ELR (cell line): ENCODE measurements at regions not wholly inside any gene's neighbourhood (a gene's known extent, or its start where the extent isn't known, plus 50 kb on each side); places are given as distances from the start of the nearest gene placed in this dataset.

Experiments used
- DNase-seq: peaks from one replicate; pipeline ENCODE4 v3.0.0-alpha.2; 2015; ENCODE audit warnings: low read depth

GRCh38 chr14:104319491-104320241 is 181.3 kb downstream of the KIF26A start:
- DNase-seq, result no peak

- no peak for DNase-seq
These were observed 182.3 kb downstream of the KIF26A start for GRCh38 chr14:104320611-104321086.

- no peak for DNase-seq
These were observed 182.9 kb downstream of the KIF26A start for GRCh38 chr14:104321088-104321801.

GRCh38 chr14:104321802-104322130 is 183.4 kb downstream of the KIF26A start:
- no peak for DNase-seq

DNA sequence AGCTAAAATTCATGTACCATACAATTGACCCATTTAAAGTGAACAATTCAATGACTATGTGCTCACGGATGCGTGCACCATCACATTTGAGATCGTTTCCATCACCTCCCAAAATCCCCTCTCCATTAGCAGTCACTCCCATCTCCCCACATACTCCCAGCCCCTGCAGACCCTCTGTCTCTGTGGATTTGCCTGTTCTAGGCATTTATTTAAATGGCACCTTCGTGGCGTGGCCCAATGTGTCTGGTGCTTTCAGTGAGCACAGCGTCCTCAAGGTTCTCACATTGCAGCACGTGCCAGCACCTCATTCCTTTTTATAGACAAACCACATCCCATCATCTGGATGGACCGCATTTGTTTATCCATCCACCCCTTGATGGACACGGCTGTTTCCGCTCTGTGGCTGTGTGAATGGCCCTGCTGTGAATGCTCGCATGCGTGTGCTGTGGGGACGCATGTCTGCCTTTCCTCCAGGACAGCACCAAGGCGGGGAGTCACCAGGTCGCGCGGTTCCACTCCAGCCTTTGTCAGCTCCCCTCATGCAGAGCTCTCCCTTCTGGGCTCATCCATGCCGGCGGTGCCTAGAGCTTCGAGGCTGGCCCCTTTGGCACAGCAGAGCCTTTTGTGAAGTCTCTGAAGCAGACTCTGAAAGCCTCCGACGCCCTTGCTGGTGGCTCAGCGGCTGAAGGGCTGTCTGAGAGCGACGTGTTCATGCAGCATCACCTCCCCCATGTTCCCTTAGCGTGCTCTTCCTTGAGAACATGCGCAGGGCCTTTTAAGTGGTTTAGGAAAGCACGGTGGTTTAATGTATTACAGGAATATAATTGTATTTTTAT is 184.4 kb downstream of the KIF26A start:
- DNase-seq, result no peak

GRCh38 chr14:104323551-104324175 is 185.3 kb downstream of the KIF26A start:
- DNase-seq, result no peak

- no peak for DNase-seq
These were observed 188.5 kb downstream of the KIF26A start for GRCh38 chr14:104326848-104327247.

DNA sequence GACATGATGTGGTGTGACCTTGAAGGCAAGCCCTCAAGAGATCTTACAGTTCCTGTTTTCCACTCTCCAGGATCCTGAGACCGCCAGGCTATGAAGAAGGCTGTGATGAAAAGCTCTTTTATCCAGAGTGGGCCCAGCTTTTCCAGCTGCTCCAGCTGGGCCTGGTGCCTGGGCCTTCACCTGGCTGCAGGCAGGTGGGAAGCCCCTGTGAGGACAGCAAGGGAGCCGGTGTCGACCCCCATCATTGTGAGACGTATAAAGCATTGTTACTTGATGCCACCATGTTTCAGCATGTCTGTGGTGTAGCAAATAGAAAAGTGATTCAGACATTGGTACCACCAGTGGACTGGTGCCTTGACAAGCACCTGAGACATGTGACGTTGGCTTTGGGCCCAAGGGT is 190.2 kb downstream of the KIF26A start:
- no peak for DNase-seq

DNA sequence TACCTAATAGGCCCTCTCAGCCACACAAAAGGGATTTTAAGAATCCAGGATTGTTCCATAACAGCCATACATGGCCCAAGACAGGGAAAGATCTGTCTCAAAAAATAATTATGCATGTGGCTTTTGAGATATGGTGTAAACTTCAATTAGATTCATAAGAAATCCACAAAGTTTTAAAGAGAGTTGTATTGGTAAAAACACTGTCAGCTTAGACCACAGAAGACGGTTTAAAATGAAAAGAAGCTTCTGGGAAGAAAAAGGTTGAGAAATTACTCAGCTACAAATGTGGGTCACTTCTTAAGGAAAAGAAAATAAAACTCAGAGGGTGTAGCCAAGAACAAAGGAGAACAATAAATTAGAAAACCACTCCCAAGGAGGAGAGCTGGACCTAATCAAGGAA is 191.4 kb downstream of the KIF26A start:
- DNase-seq, result no peak

- DNase-seq, result no peak
These were observed 193.7 kb downstream of the KIF26A start for GRCh38 chr14:104331871-104332605.

DNA sequence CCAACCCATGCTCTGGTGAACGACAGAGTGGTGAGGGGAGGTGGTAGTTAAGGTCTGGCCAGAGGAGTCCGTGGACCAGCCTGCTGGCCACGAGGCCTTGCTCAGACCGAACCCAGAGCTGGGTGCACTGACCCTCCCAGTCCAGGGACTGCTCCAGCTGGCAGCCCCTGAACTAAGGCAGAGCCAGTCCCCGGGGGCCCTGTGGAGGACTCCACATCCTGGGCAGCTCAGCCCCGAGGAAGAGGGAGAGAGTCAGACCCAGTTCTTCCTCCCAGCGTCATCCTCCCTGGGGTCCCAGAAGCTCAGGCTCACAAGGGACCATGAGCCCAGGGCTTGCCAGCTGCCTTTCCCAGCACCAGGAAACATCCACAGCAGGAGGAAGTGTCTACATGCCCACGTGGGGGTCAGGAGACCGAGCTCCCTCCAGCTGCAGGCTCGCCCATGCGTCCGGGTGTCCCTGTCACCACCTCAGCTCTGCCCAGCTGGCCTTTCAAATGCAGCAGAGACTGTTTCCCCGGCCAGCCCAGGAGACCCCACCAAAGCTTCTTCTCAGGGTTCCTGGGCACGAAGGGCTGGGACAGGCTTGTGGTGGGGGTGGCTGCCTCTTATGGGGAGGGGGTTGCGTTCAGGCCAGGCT is 194.4 kb downstream of the KIF26A start:
- DNase-seq, result no peak

GRCh38 chr14:104333646-104334423 is 195.4 kb downstream of the KIF26A start:
- no peak for DNase-seq

DNA sequence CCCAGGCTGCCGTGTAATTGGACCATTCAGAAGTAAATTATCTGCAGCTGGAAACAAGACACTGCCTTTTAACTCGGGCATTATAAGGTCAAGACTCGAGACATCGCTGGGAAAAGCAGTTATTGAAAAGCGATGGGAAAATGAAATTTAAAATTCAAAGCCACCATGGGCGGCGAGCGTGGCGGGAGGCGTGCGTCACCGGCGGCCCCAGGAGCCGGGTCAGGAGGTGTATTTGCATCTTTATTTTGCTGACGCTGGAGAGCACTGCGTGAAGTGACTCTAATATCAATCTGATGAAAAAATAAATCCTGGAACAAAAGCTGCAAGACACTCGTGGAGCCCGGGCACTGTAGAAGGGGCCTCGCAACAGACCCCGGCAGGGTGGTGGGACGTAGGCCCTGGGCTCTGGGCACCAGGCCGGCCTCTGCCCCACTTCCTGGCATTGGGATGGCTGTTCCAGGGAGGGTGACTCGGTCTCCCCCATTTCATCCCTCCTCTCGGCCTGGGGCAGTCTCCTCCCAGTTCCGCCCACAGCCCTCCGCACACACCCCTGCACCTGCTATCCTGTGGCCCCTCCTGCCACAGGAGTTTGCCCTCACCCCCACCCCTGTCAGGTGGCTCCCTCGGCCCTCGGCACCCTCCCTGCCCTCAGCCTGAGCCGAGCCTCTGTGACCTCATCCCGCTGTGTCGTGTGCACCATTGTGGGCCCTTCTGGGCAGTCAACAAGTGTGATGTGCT is 196.2 kb downstream of the KIF26A start:
- no peak for DNase-seq

DNA sequence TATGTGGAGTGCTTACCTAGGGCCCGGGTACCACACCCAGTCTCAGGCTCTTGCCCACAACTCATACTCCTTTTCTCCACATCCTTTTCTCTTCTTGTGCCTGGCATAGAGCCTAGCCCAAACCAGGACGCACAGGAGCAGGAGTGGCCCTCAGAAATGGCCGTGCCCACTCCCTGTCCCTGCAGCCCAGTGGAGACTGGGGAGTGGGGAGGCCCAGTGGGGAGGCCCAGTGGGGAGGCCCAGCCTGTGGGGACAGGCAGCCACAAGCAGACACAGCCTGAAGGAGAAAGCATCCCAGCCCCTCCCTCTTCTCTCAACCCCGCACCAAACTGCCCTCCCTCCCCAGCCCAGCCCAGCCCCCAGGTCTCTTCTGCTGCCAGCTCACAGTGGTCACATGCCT is 196.8 kb downstream of the KIF26A start:
- no peak for DNase-seq

DNA sequence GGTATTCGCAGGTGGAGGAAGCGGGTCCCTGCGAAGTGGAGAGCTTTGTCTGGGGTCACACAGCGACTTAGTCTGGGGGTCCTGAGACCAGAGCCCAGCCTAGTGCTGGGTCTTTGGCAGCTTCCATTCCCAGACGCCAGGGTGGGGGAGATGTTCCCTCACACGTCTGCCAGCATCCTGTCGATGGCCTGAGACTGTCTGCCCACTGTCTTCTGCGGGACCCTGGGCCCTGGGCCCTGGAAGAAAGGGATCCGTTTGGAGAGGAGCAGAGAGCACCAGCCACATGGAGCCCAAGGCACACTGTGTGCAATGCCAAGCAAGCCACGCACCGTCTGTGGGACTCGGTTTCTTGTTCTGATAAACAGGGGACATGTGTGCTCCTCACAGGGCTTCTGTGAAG is 197.2 kb downstream of the KIF26A start:
- no peak for DNase-seq

DNA sequence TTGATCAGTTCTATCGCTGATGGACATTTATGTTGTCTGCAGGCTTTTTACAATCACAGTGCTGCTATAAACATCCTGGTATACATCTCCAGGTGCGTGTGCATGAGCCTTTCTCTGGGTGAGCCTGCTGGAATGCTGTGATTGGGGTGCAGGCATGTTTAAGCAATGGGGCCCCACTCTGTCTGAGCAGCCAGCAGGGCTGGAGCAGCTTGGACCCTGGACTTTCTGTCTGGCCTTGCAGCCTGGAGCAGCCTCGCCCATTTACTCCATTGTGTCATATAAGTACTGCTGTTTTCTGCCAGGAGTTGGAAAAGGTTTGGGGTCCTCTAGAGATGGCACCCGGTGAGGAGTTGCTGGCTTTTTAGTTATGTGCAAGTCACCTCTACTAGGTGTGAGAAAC is 199.0 kb downstream of the KIF26A start:
- no peak for DNase-seq

GRCh38 chr14:104339361-104339760 is 201.0 kb downstream of the KIF26A start:
- DNase-seq, result no peak

DNA sequence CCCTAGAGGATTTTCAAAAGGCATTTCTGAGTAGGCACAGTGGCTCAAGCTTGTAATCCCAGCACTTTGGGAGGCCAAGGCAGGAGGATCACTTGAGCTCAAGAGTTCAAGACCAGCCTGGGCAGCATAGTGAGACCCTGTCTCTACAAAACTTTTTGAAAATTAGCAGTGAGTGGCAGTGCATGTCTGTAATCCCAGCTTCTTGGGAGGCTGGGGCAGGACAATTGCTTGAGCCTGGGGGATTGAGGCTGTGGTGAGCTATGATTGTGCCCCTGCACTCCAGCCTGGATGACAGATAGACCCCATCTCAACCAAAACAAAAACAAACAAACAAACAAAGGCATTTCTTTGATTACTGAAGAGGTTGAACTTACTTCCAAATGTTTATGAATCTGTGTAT is 201.4 kb downstream of the KIF26A start:
- no peak for DNase-seq
